Mammary epithelial cell (primary cell): ENCODE measurements at regions not wholly inside any gene's neighbourhood (a gene's known extent, or its start where the extent isn't known, plus 50 kb on each side); places are given as distances from the start of the nearest gene placed in this dataset.

Experiments
- EZH2 ChIP-seq: IDR thresholded peaks from 2 replicates; pipeline ENCODE4 v1.6.1; 2012; ENCODE audit warnings: low read length, inconsistent platforms, borderline replicate concordance
- TF ChIP-seq, protein P1 (sequence below), 2 donors: IDR thresholded peaks in 1 of 2; conservative IDR thresholded peaks in 1 of 2; 2 replicates each; pipeline ENCODE4 v1.5.1; 2011 to 2012; ENCODE audit warnings: inconsistent platforms in 2 of 2, low read length in 2 of 2, mild to moderate bottlenecking in 2 of 2, control low read depth in 1 of 2, low read depth in 1 of 2; ENCODE audit not compliant: insufficient read depth in 1 of 2; ENCODE audit errors: extremely low read depth in 1 of 2

- TF ChIP-seq, protein P1, sequence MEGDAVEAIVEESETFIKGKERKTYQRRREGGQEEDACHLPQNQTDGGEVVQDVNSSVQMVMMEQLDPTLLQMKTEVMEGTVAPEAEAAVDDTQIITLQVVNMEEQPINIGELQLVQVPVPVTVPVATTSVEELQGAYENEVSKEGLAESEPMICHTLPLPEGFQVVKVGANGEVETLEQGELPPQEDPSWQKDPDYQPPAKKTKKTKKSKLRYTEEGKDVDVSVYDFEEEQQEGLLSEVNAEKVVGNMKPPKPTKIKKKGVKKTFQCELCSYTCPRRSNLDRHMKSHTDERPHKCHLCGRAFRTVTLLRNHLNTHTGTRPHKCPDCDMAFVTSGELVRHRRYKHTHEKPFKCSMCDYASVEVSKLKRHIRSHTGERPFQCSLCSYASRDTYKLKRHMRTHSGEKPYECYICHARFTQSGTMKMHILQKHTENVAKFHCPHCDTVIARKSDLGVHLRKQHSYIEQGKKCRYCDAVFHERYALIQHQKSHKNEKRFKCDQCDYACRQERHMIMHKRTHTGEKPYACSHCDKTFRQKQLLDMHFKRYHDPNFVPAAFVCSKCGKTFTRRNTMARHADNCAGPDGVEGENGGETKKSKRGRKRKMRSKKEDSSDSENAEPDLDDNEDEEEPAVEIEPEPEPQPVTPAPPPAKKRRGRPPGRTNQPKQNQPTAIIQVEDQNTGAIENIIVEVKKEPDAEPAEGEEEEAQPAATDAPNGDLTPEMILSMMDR (conservative IDR thresholded peaks at IDR 0.05 in 1 of 2, IDR thresholded peaks at IDR 0.05 in 1 of 2; ENCODE audit: extremely low read depth in 1 of 2, insufficient read depth in 1 of 2, low read depth in 1 of 2, low read length in 2 of 2): no peak
- TF ChIP-seq EZH2: no peak
Observed at GRCh38 chr10:63683223-63683622, 162.0 kb downstream of the REEP3 start.
